Cardiac muscle cell (in vitro differentiated cells and primary cell): ENCODE measurements at regions not wholly inside any gene's neighbourhood (a gene's known extent, or its start where the extent isn't known, plus 50 kb on each side); places are given as distances from the start of the nearest gene placed in this dataset.
A peak's percentile ranks its signal among the peaks of the same experiment; 100 is the strongest.

Source experiments
- DNase-seq, 2 donors: peaks; one replicate each; pipeline versions ENCODE4 v3.0.0 to v3.0.0-alpha.2; 2010 to 2017; ENCODE audit warnings: low read depth in 1 of 2, low spot score in 1 of 2
- H3K27ac ChIP-seq: fragments of 200-600 bp; sonication (generic); 2 replicates; pipeline ENCODE4 v1.5.1; 2016
- H3K27me3 ChIP-seq: fragments of 200-600 bp; sonication (generic); 2 replicates; pipeline ENCODE4 v1.6.0; 2016; ENCODE audit warnings: control low read depth
- H3K36me3 ChIP-seq: fragments of 200-600 bp; sonication (generic); 2 replicates; pipeline ENCODE4 v1.5.1; 2016; ENCODE audit warnings: control low read depth
- H3K4me1 ChIP-seq: fragments of 200-600 bp; sonication (generic); 2 replicates; pipeline ENCODE4 v1.8.1; 2017; ENCODE audit warnings: low read depth, mild to moderate bottlenecking, mixed run types
- H3K4me3 ChIP-seq: fragments of 200-600 bp; sonication (generic); 2 replicates; pipeline ENCODE4 v1.5.1; 2016; ENCODE audit warnings: mild to moderate bottlenecking
- H3K9me3 ChIP-seq: fragments of 200-600 bp; sonication (generic); 2 replicates; pipeline ENCODE4 v1.5.1; 2017; ENCODE audit warnings: low read depth, mild to moderate bottlenecking, control low read depth
- TF ChIP-seq, protein P1 (sequence below): IDR thresholded peaks from 2 replicates; pipeline ENCODE4 v1.5.1; 2012; ENCODE audit warnings: low read depth, mild to moderate bottlenecking, low read length

DNA sequence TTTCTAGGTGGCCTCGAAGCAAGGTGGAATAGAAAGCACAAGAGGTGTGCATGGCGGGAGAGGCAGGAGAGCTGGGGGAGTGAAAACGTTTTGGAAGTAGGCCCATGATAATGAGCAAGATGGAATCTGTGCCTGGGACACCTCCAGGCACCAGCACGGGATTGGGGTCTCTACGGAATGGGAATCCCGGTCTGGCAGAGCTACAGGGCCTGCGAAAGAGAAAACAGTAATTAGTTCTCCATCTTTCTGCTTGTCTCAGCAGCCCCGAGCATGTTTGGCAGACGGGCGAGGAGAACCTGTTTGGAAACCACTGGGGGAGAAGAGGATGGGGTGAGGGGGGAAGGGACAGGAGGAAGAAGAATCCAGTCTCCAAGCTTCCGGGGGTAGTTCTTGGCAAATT, 258.7 kb downstream of the SOX9 start:
- Histone ChIP-seq H3K36me3 (no peaks in the 10 kb centered on the region), H3K4me3 (no peak overlapping the region), H3K27ac (no peak overlapping the region), H3K9me3 (no peaks in the 10 kb centered on the region), H3K4me1 (no peaks in the 10 kb centered on the region), H3K27me3 (no peaks in the 10 kb centered on the region)
- TF ChIP-seq, protein P1, sequence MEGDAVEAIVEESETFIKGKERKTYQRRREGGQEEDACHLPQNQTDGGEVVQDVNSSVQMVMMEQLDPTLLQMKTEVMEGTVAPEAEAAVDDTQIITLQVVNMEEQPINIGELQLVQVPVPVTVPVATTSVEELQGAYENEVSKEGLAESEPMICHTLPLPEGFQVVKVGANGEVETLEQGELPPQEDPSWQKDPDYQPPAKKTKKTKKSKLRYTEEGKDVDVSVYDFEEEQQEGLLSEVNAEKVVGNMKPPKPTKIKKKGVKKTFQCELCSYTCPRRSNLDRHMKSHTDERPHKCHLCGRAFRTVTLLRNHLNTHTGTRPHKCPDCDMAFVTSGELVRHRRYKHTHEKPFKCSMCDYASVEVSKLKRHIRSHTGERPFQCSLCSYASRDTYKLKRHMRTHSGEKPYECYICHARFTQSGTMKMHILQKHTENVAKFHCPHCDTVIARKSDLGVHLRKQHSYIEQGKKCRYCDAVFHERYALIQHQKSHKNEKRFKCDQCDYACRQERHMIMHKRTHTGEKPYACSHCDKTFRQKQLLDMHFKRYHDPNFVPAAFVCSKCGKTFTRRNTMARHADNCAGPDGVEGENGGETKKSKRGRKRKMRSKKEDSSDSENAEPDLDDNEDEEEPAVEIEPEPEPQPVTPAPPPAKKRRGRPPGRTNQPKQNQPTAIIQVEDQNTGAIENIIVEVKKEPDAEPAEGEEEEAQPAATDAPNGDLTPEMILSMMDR, result no peak
- no peak for DNase-seq

DNA sequence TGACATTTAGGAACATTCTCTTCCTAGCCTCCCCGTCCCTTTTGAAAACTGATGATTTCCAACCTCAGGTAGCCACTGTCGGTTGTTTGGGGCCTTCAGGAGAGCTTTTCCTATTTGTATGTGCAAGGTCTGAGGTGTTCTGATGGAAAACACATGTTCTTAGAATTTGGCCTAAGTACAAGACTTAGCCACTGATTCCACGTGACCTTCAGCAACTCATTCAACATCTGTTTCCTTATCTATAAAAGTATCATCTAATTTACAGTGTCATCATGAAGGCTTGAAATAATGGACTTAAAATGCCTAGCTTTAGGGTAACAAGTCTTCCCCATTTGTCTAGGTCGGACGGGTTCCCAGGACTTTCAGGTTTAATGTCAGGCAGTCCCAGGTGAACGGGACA, 259.3 kb downstream of the SOX9 start:
- Histone ChIP-seq H3K27me3 (no peaks in the 10 kb centered on the region), H3K27ac (no peak overlapping the region), H3K4me1 (no peaks in the 10 kb centered on the region), H3K36me3 (no peaks in the 10 kb centered on the region), H3K9me3 (no peaks in the 10 kb centered on the region), H3K4me3 (no peak overlapping the region)
- no peak for DNase-seq
- TF ChIP-seq, protein P1, result no peak

DNA sequence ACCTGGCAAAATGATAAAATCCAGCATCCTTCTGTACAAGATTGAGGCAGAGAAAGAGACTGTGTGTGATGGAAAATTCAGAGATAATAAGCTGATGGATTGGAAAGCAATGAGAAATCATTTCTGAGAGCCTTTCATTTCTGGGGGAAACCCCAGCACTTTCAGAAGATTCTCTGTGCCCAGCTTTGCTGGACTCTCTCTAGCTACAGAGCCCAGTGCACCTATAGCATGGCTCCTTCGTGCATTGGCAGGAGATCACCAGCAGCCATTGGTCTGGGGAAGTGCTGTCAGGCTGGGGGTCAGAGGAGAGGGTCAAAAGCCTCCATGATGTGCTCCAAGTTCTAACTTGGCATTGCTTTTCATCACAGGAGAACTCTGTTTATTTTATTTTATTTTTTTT, 259.9 kb downstream of the SOX9 start:
- H3K36me3 ChIP-seq, result no peaks in the 10 kb centered on the region
- no peak overlapping the region for H3K27ac ChIP-seq
- no peaks in the 10 kb centered on the region for H3K4me1 ChIP-seq

DNA sequence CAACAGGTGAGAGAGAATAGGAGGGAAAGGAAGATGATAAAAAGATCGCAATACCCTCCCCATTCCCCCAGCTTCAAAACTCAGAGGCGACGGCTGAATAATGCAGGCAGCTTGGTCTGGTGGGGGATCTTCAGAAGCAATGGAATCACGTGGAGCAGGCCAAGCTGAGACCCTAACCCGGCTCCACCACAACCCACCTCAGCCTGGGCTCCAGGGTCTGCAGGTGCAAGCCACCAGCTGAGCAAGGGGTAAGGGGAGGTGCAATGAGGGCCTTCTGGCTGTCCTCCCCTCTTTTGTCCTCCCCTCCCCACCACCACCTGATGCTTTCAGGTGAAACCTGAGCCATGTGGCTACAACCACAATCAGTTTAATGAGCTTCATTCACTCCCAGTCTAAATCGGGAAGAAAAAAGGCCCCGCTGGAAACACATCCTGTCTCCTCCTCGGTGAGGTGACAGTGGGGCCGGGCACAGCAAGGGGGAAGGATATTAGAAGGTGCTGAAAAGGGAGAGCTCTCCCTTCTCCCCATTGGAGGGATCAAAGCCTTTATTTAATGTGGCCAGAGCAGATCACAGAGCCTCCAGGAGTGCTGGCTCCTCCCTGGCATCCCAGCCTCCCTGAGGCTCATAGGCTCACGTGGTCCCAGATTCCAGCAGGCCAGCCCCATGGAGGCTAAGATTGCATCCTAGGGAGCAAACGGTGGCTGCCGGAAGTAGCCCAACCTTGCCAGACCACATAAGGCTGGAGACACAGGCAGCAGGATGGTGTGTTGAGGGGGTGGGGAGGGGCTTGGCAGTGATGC, 261.0 kb downstream of the SOX9 start:
- Histone ChIP-seq H3K36me3 (no peaks in the 10 kb centered on the region), H3K27me3 (no peaks in the 10 kb centered on the region), H3K27ac (no peak overlapping the region), H3K9me3 (no peaks in the 10 kb centered on the region), H3K4me3 (no peak overlapping the region), H3K4me1 (no peaks in the 10 kb centered on the region)
- DNase-seq, result peak; percentile 5 to 48
- TF ChIP-seq, protein P1, result no peak

More for the DNA sequence above, 259.9 kb downstream of the SOX9 start:
- H3K27me3 ChIP-seq, result no peaks in the 10 kb centered on the region
- no peak for DNase-seq
- TF ChIP-seq, protein P1, result no peak
- no peaks in the 10 kb centered on the region for H3K9me3 ChIP-seq
- no peak overlapping the region for H3K4me3 ChIP-seq

DNA sequence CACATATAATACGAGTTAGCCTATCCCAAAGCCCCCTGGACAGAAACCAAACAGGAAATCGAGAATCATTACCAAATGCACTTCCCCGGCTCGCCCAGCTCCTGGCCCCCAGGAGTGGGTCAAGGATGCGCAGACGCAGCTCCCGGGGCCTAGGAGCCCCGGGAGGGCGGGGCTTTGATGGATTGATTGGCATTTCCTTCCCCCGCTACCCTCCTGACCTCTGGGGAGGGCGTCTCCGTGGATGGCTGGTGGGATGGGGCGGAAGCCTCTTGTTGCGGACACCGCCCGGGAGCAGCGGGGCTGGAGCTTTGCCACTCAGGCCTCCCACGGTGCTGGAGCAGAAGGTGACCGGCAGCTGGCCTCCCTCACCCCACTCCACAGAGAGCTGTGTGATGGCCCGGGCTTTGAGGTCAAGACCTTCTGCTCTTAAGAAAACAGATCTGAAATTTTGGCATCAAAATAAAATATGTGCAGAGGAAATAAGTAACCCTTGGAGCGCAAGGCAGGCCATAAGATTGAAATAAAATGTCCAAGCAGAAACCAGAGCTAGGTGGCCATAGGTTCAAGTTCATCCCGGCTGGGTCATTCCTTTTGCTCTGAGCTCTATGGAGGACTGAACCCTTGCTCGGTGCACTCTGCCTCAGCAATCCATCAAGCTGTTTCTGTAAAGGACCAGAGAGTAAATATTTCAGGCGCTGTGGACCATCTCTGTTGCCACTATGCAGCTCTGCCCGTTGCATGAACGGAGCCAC, 262.3 kb downstream of the SOX9 start:
- peak; percentile 18 to 40 for DNase-seq
- Histone ChIP-seq H3K4me1 (no peaks in the 10 kb centered on the region), H3K4me3 (no peak overlapping the region), H3K36me3 (no peaks in the 10 kb centered on the region), H3K27ac (no peak overlapping the region), H3K27me3 (no peaks in the 10 kb centered on the region), H3K9me3 (no peaks in the 10 kb centered on the region)
- TF ChIP-seq, protein P1, result no peak
